ENCODE measurements at regions not wholly inside any gene's neighbourhood (a gene's known extent, or its start where the extent isn't known, plus 50 kb on each side); places are given as distances from the start of the nearest gene placed in this dataset.

DNA sequence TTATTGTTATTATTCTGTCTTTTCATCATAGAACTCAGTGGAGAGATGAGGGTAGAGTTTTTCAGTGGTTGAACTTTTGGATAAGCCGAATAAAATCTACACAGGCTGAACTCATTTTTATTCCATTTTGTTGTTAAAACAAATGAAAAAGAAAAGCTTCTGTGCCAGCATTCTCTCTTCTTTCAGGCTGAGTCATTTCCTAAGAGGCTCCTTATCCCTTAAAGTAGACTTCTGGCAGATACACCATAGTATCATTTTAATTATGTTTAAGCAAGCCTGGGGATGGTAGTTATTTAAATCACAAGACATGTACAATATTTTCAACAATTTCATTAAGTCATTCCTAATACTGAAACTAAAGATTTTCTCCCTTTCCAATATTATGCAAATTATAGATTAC, 1364.0 kb upstream of the NRXN1 start:
- FAIRE-seq (no peak), DNase-seq (ENCODE audit: insufficient read length, low spot score) (no peak)
- no peak for TF ChIP-seq SPI1 (IDR thresholded peaks at IDR 0.05; ENCODE audit: low read depth, low read length)
- no peak for TF ChIP-seq POLR2AphosphoS5 (IDR thresholded peaks at IDR 0.05; ENCODE audit: low read depth, low read length)

DNA sequence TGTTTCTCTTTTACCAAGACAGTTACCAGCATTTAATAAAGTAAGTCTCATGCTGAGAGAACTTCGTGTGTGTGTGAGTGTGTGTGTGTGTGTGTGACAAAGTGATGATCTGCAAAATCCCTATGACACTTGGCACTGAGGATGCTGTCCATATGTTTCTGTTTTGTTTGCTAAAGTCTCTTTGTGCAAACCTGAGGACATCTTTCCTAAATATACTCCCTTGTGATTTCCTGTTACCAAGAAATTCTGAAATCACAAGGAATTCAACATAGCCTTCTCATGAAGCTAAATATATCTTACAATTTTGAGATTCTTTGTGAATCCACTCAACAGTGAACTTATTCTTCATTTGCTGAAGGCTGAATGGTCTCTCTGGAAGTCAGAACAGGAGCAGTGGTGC, 1359.7 kb upstream of the NRXN1 start:
- TF ChIP-seq POLR2A (IDR thresholded peaks at IDR 0.05; ENCODE audit: low read depth, low read length) (no peak), PAX5 (IDR thresholded peaks at IDR 0.05; ENCODE audit: insufficient read depth, low read length, severe bottlenecking) (no peak), POLR2AphosphoS5 (IDR thresholded peaks at IDR 0.05; ENCODE audit: low read depth, low read length) (no peak), SPI1 (IDR thresholded peaks at IDR 0.05; ENCODE audit: low read depth, low read length) (no peak), TAF1 (IDR thresholded peaks at IDR 0.05; ENCODE audit: low read depth, low read length) (no peak), POU2F2 (IDR thresholded peaks at IDR 0.05; ENCODE audit: low read depth, low read length) (no peak)
- DNase-seq (ENCODE audit: insufficient read length, low spot score) (no peak), FAIRE-seq (no peak)

DNA sequence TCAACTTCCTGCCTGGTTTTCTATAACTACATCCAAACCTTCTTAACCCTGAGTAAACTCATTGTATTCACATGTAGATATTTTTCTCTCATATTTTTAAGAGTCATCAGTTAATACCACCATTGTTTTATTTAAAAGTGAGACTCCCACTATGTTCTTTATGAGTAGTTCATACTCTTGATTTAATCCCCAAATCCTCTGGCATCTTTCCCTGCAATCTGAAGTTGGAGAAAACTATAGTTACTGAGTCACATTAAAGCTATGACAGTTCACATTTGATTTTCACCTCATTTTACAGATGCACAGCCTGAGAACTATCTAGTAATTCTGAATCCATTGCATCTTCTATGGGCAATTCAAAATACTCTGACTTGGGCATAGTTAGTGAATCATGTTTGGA, 1358.7 kb upstream of the NRXN1 start:
- DNase-seq (ENCODE audit: insufficient read length, low spot score) (no peak), FAIRE-seq (no peak)
- TF ChIP-seq POU2F2 (IDR thresholded peaks at IDR 0.05; ENCODE audit: low read depth, low read length), result no peak
- TF ChIP-seq POLR2A (IDR thresholded peaks at IDR 0.05; ENCODE audit: low read depth, low read length), result no peak
- no peak for TF ChIP-seq POLR2AphosphoS5 (IDR thresholded peaks at IDR 0.05; ENCODE audit: low read depth, low read length)
- no peak for TF ChIP-seq PAX5 (IDR thresholded peaks at IDR 0.05; ENCODE audit: insufficient read depth, low read length, severe bottlenecking)
- no peak for TF ChIP-seq SPI1 (IDR thresholded peaks at IDR 0.05; ENCODE audit: low read depth, low read length)
- no peak for TF ChIP-seq TAF1 (IDR thresholded peaks at IDR 0.05; ENCODE audit: low read depth, low read length)

GRCh38 chr2:52387937-52388590, 1356.1 kb upstream of the NRXN1 start:
- no peak for DNase-seq (ENCODE audit: insufficient read length, low spot score)
- no peak for FAIRE-seq
- no peak for TF ChIP-seq POU2F2 (IDR thresholded peaks at IDR 0.05; ENCODE audit: low read depth, low read length)
- no peak for TF ChIP-seq PAX5 (IDR thresholded peaks at IDR 0.05; ENCODE audit: insufficient read depth, low read length, severe bottlenecking)
- TF ChIP-seq SPI1 (IDR thresholded peaks at IDR 0.05; ENCODE audit: low read depth, low read length), result no peak
- no peak for TF ChIP-seq POLR2A (IDR thresholded peaks at IDR 0.05; ENCODE audit: low read depth, low read length)
- no peak for TF ChIP-seq POLR2AphosphoS5 (IDR thresholded peaks at IDR 0.05; ENCODE audit: low read depth, low read length)
- TF ChIP-seq TAF1 (IDR thresholded peaks at IDR 0.05; ENCODE audit: low read depth, low read length), result no peak

DNA sequence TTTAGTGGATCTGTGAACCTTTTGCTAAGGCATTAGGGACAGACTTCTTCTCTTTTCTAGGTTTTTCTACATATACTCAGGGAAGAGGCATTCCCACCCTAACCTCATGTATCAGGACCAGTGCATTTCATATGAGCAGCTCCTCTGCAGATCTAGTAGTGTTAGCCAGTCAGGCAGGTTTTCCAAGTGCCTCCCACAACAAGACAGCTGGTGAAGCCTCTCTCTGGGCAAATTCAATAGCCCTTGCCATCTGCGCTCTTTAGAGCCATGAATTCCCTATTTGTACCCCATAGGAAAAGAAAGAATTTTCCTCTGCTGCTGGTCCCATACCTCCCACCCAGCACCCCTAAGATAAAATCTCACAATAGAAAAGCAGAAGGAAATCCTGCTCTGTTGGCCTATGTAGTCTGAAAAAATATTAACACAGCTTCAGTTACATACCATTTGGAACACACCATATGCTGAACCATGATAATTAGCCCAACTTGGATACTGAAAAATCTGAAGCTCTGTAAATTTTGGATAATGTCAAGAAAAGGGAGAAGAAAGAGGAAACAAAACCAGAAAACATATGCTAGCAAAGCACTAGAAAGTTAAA, 1354.6 kb upstream of the NRXN1 start:
- FAIRE-seq, result no peak
- no peak for DNase-seq (ENCODE audit: insufficient read length, low spot score)
- TF ChIP-seq TAF1 (IDR thresholded peaks at IDR 0.05; ENCODE audit: low read depth, low read length), result no peak

- no peak for FAIRE-seq
- no peak for DNase-seq (ENCODE audit: insufficient read length, low spot score)
- TF ChIP-seq PAX5 (IDR thresholded peaks at IDR 0.05; ENCODE audit: insufficient read depth, low read length, severe bottlenecking) (no peak), POLR2A (IDR thresholded peaks at IDR 0.05; ENCODE audit: low read depth, low read length) (no peak), POLR2AphosphoS5 (IDR thresholded peaks at IDR 0.05; ENCODE audit: low read depth, low read length) (no peak), TAF1 (IDR thresholded peaks at IDR 0.05; ENCODE audit: low read depth, low read length) (no peak), SPI1 (IDR thresholded peaks at IDR 0.05; ENCODE audit: low read depth, low read length) (no peak), POU2F2 (IDR thresholded peaks at IDR 0.05; ENCODE audit: low read depth, low read length) (no peak)
These were observed 1351.6 kb upstream of the NRXN1 start for GRCh38 chr2:52383541-52383940.

- FAIRE-seq (no peak), DNase-seq (ENCODE audit: insufficient read length, low spot score) (no peak)
- no peak for TF ChIP-seq TAF1 (IDR thresholded peaks at IDR 0.05; ENCODE audit: low read depth, low read length)
These were observed 1337.2 kb upstream of the NRXN1 start for GRCh38 chr2:52369178-52369577.

DNA sequence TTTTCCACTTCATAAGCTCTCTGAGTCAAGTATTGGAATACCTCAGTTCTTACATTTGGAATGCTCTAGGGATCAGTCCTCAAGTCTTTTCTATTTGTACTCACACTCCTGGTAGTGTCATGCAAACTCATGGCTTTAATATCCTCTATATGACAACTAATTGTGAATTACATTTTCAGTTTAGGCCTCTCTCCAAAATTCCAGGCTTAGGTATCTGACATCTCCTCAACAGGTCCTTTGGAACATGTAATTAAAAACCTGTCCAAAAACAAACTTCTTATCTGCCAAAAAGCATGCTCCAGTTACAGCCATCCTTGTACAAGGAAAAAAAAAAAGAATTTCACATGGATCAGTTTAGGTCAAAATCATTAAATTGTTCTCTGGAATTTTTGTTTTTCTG, 1336.2 kb upstream of the NRXN1 start:
- no peak for TF ChIP-seq POU2F2 (IDR thresholded peaks at IDR 0.05; ENCODE audit: low read depth, low read length)
- no peak for TF ChIP-seq POLR2AphosphoS5 (IDR thresholded peaks at IDR 0.05; ENCODE audit: low read depth, low read length)
- no peak for TF ChIP-seq SPI1 (IDR thresholded peaks at IDR 0.05; ENCODE audit: low read depth, low read length)
- no peak for TF ChIP-seq PAX5 (IDR thresholded peaks at IDR 0.05; ENCODE audit: insufficient read depth, low read length, severe bottlenecking)
- no peak for TF ChIP-seq TAF1 (IDR thresholded peaks at IDR 0.05; ENCODE audit: low read depth, low read length)
- DNase-seq (ENCODE audit: insufficient read length, low spot score), result no peak
- FAIRE-seq, result no peak

DNA sequence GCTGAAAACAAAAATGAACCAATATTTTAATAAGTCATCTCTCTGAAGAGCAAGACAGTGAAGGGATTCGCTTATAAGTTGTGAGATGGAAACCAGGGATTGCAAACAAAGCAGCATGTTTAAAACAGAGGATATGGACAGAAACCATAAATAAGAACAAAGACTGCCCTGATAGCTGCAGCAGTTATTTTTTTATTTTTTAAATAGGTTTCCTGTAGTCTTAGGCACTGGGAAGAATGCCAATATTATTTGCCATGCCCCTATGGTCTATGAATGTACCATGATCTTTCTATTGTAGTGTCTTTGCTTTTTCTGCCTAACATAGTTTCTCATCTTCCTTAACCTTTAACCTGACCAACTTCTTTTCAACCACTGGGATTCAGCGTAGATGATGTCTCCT, 1334.0 kb upstream of the NRXN1 start:
- DNase-seq (ENCODE audit: insufficient read length, low spot score) (no peak), FAIRE-seq (no peak)
- TF ChIP-seq POLR2A (IDR thresholded peaks at IDR 0.05; ENCODE audit: low read depth, low read length) (no peak), PAX5 (IDR thresholded peaks at IDR 0.05; ENCODE audit: insufficient read depth, low read length, severe bottlenecking) (no peak), TAF1 (IDR thresholded peaks at IDR 0.05; ENCODE audit: low read depth, low read length) (no peak), SPI1 (IDR thresholded peaks at IDR 0.05; ENCODE audit: low read depth, low read length) (no peak), POLR2AphosphoS5 (IDR thresholded peaks at IDR 0.05; ENCODE audit: low read depth, low read length) (no peak)

GRCh38 chr2:52356556-52356955, 1324.6 kb upstream of the NRXN1 start:
- no peak for DNase-seq (ENCODE audit: insufficient read length, low spot score)
- FAIRE-seq, result no peak
- TF ChIP-seq POU2F2 (IDR thresholded peaks at IDR 0.05; ENCODE audit: low read depth, low read length) (no peak), TAF1 (IDR thresholded peaks at IDR 0.05; ENCODE audit: low read depth, low read length) (no peak), POLR2AphosphoS5 (IDR thresholded peaks at IDR 0.05; ENCODE audit: low read depth, low read length) (no peak), PAX5 (IDR thresholded peaks at IDR 0.05; ENCODE audit: insufficient read depth, low read length, severe bottlenecking) (no peak), SPI1 (IDR thresholded peaks at IDR 0.05; ENCODE audit: low read depth, low read length) (no peak), POLR2A (IDR thresholded peaks at IDR 0.05; ENCODE audit: low read depth, low read length) (no peak)

All from GM12891 (cell line).